Activated T-cell treated with anti-CD3 and anti-CD28 coated beads, Interleukin-2, amount 50 U/mL, for 4 hours (primary cell): ENCODE measurements at regions not wholly inside any gene's neighbourhood (a gene's known extent, or its start where the extent isn't known, plus 50 kb on each side); places are given as distances from the start of the nearest gene placed in this dataset.

Source experiments
- ATAC-seq, 2 donors: fragments of 200-7000 bp; cut with Tn5 transposase; one replicate each; pipeline ENCODE4 v1.10.0; 2021
- DNase-seq: peaks from one replicate; pipeline ENCODE4 v3.0.0-alpha.2; 2020
- H3K27me3 Mint-ChIP-seq: one replicate; pipeline ENCODE4 v1.8.0; 2021; ENCODE audit warnings: low read depth, mixed read lengths
- H3K36me3 Mint-ChIP-seq: one replicate; pipeline ENCODE4 v1.8.0; 2022; ENCODE audit warnings: mixed read lengths; ENCODE audit not compliant: insufficient read depth
- H3K4me1 Mint-ChIP-seq: one replicate; pipeline ENCODE4 v1.8.0; 2021; ENCODE audit warnings: low read depth, mixed read lengths
- H3K4me3 Mint-ChIP-seq: one replicate; pipeline ENCODE4 v1.8.0; 2021; ENCODE audit warnings: mild to moderate bottlenecking, moderate library complexity, mixed read lengths
- H3K9me3 Mint-ChIP-seq: one replicate; pipeline ENCODE4 v1.8.0; 2021; ENCODE audit warnings: mixed read lengths

DNA sequence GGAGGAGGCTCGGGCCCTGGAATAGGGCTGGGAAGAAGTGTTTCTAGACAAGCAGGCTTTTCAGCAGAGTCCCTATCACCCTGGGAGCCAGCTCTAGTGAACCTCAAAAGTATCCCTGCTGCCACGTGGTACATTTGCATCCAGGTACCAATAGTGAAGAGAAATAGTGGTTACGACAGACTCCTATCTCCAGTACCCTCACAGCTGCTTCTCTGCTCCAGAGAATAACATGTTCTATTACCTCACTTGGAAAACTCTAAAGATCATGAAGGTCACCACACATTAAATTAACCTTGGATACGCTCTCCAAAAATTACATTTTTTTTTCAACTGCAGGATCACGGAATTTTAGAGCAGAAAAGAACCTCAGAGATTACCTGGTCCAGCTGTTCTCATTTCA is 230.4 kb upstream of the PLD5 start:
- DNase-seq (no peak), ATAC-seq (no peak)
- H3K9me3 Mint-ChIP-seq = no peaks in the 10 kb centered on the region
- H3K27me3 Mint-ChIP-seq = no peaks in the 10 kb centered on the region
- no peak overlapping the region for H3K4me3 Mint-ChIP-seq
- no peaks in the 10 kb centered on the region for H3K4me1 Mint-ChIP-seq
- H3K36me3 Mint-ChIP-seq = no peaks in the 10 kb centered on the region

DNA sequence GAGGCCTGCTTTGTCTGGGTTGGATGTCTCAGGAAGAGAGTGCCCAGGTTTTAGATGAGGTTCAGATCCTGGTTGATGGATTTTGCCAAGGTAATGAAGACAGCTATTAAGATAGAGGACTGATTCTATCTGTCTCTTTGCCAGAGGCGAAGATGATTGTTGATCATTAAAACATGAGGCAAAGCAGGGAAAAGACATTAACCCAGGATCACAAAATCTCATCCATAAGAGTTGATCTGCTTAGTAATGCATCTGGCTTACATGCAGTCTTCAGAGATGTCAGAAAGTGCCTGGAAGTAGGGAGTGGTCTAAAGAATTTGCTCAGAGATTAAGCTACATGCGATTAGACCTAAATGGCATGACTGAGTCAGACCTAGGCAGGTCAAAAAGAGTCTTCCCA is 229.6 kb upstream of the PLD5 start:
- no peak for ATAC-seq
- Mint-ChIP-seq H3K9me3 (no peaks in the 10 kb centered on the region), H3K27me3 (no peaks in the 10 kb centered on the region), H3K4me3 (no peak overlapping the region), H3K4me1 (no peaks in the 10 kb centered on the region), H3K36me3 (no peaks in the 10 kb centered on the region)
- no peak for DNase-seq

DNA sequence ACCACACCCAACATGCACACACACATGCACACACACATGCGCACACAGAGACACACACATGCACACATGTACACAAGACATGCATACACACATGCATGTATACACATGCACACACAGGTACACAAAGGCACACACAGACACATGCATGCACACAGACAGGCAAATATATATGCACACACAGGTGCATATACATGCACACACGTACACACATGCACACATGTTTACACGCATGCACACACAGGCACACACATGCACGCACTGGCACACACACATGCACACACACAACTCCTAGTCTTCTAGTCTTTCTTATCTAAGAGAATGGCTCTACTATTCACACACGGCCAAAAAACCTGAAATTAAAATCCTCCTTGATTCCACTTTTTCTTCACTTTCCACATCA is 222.7 kb upstream of the PLD5 start:
- no peak for DNase-seq
- no peaks in the 10 kb centered on the region for H3K36me3 Mint-ChIP-seq
- ATAC-seq = no peak
- no peaks in the 10 kb centered on the region for H3K9me3 Mint-ChIP-seq
- no peaks in the 10 kb centered on the region for H3K4me1 Mint-ChIP-seq
- no peaks in the 10 kb centered on the region for H3K27me3 Mint-ChIP-seq
- no peak overlapping the region for H3K4me3 Mint-ChIP-seq

DNA sequence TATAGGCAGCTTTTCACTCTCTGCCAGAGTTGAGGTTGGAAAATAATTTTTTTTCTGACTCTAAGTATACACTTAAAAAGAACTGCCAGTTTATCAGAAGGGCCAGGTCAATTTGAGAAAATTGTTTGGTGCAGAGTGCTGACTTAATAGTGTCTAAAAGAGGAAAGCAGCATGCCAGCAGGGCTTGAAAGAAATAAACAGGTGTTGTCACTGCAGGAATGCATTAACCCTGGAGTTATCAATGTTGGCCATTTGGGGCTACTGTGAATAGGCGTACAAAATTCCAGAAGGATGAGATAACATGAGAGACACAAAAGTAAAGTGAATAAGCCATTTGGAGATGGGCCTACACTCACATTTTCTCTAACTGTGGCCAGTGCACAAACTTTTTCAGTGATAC is 220.6 kb upstream of the PLD5 start:
- Mint-ChIP-seq H3K4me1 (no peaks in the 10 kb centered on the region), H3K36me3 (no peaks in the 10 kb centered on the region), H3K9me3 (peaks cover 7% of the 10 kb centered on the region), H3K27me3 (no peaks in the 10 kb centered on the region), H3K4me3 (no peak overlapping the region)
- no peak for DNase-seq
- ATAC-seq = no peak

DNA sequence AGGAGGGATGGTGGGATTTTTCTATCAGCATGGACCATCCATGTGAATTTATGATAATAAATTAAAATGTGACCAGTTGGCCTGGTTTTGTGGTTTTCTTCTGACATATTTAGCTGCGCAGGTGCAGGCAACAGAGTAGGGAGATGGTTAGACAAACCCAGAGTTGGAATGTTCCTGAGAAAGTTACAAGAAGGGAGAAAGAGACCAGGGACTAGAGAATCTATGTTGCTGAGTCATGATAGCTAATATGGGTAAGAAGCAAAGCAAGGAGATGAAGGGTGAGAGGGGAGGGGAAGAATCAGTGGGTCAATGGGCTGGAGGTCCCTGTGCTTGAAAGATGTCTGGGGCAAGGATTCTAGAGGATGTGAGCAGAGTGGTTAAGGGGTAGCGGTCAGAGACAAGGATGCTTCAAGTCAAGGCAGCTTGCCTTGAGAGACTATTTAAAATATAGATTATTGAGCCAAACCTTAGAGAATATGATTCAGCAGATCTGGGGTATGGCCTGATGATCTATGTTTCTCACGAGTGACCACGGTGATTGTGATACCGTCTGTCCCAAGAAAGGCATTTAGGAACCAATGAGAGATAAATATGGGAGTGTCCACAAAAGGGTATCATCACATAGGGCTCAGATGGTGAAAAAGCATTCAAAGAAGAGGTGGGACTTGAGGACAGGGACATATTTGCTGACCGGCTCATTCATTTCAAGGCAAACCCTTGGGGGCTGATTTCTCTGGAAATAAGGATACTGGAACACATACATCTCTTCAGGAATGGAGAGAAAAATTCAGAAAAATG is 219.7 kb upstream of the PLD5 start:
- Mint-ChIP-seq H3K27me3 (no peaks in the 10 kb centered on the region), H3K9me3 (peaks cover 7% of the 10 kb centered on the region), H3K36me3 (no peaks in the 10 kb centered on the region), H3K4me3 (no peak overlapping the region), H3K4me1 (no peaks in the 10 kb centered on the region)
- ATAC-seq = no peak
- DNase-seq = no peak

DNA sequence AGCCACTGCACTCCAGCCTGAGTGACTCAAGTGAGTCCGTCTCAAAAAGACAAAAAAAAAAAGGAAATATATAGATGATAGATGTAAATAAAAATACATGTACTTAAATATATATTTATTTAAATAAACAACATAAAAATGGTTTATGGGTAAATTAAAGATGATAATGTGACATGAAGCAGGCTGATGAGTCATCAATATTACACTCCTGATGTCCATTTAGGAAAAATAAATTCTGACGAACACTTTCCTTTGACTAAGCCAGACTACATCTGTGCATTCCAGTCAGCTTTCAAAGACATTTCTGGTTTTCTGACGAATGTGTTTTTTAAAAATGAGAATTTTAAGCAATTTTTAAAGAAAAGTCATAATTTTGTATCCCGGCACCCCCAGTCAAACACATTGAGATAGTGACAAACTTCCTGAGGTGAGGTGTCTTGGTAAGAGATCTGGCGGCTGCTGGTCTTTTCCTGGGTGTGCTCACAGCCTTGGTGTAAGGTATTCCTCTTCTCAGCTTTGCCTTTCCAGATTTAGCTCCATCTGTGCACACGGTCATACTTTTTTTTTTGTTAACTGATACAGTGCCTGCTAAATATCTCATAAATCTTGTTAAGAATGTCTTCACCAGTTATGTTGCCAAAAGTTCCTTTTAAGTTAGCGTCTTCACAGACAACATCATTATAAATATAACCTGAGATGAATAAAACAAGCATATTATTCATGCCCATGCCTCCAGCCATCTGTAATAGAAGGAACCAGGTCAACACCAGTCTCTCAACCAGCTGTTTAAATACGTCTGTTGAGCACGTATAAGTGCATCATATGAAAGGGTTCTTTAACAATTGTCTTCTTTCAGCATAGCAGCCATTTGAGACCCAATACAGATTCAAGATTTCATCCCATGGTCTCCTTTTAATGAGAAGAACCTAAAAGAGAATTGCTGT is 214.5 kb upstream of the PLD5 start:
- H3K4me1 Mint-ChIP-seq = no peaks in the 10 kb centered on the region
- no peak for ATAC-seq
- no peaks in the 10 kb centered on the region for H3K27me3 Mint-ChIP-seq
- DNase-seq = no peak
- H3K9me3 Mint-ChIP-seq = peaks cover 7% of the 10 kb centered on the region
- H3K4me3 Mint-ChIP-seq = no peak overlapping the region
- no peaks in the 10 kb centered on the region for H3K36me3 Mint-ChIP-seq

DNA sequence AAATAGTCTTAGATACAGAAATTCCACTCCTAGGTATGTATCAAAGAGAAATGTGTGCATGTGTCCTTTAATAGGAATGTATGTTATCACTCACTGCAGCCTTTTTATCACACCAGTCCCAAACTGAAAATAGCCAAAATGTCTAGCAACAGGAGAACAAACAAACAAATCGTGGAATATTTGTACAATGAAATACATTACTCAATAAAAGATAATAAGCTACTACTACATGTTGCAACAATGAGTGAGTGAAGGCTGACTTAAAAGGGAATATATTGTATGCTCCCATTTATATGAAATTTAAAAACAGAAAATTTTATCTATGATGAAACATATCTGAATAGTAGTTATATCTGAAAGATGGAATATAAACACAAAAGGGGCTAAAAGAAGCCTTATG is 212.1 kb upstream of the PLD5 start:
- DNase-seq (no peak), ATAC-seq (no peak)
- H3K27me3 Mint-ChIP-seq = no peaks in the 10 kb centered on the region
- no peaks in the 10 kb centered on the region for H3K4me1 Mint-ChIP-seq
- H3K4me3 Mint-ChIP-seq = no peak overlapping the region
- H3K9me3 Mint-ChIP-seq = peaks cover 8% of the 10 kb centered on the region
- H3K36me3 Mint-ChIP-seq = no peaks in the 10 kb centered on the region

DNA sequence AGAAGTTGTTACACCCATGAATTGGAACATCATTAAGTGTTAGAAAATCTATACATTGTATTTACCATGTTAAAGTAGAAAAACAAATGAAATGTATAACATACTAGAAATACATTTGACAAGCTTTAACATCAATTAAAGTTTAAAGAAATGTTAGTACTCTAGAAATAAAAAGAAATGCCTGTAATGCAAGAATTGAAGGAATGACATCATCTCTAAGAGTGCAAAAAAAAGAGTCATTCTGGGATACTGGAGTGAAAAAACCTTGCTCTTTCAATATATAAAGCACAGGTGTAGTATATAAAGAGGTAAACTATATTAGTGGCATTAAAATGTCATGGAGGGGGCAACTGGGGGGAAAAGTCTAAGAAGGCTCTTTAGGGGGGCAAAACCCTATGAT is 210.8 kb upstream of the PLD5 start:
- H3K4me3 Mint-ChIP-seq = no peak overlapping the region
- peaks cover 4% of the 10 kb centered on the region for H3K27me3 Mint-ChIP-seq
- DNase-seq (no peak), ATAC-seq (no peak)
- no peaks in the 10 kb centered on the region for H3K36me3 Mint-ChIP-seq
- H3K9me3 Mint-ChIP-seq = peaks cover 4% of the 10 kb centered on the region
- no peaks in the 10 kb centered on the region for H3K4me1 Mint-ChIP-seq

DNA sequence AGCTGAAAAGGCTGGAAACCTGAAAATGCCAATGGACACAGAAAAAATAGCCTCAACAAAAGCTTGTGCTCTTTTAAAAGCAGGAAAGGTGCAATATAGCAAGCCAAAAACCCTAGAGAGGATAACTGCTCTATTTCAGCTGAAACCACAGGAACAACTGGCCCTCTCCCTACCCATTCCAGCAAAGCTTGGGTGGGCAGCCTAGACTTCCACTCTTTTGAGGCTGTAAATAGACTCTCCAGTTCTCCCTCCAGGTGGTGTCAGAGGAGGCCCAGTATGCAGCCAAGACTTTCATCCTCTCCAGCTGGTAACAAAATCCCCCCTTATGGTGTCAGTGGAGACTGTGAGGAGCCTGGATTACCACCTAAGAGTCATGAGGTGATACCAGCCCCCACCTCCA is 206.9 kb upstream of the PLD5 start:
- Mint-ChIP-seq H3K4me1 (no peaks in the 10 kb centered on the region), H3K9me3 (peaks cover 4% of the 10 kb centered on the region), H3K36me3 (no peaks in the 10 kb centered on the region), H3K27me3 (peaks cover 4% of the 10 kb centered on the region), H3K4me3 (no peak overlapping the region)
- ATAC-seq (no peak), DNase-seq (no peak)

DNA sequence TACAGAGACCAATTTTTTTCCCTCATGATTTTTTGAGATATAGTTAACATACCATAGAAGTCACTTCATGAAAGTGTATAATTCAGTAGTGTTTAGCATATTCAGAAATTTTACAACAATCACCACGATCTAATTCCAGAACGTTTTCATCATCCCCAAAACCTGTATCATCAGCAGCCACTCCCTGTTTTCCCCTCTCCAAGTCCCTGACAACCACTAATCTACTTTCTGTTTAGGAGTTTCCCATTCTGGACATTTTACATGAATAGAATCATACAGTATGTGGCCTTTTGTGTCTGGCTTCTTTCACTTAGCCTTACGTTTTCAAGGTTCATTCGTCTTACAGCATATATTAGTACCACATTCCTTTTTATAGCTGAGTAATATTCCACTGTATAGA is 204.2 kb upstream of the PLD5 start:
- Mint-ChIP-seq H3K36me3 (no peaks in the 10 kb centered on the region), H3K4me1 (no peaks in the 10 kb centered on the region), H3K9me3 (peaks cover 4% of the 10 kb centered on the region), H3K4me3 (no peak overlapping the region), H3K27me3 (peaks cover 4% of the 10 kb centered on the region)
- no peak for ATAC-seq
- DNase-seq = no peak

DNA sequence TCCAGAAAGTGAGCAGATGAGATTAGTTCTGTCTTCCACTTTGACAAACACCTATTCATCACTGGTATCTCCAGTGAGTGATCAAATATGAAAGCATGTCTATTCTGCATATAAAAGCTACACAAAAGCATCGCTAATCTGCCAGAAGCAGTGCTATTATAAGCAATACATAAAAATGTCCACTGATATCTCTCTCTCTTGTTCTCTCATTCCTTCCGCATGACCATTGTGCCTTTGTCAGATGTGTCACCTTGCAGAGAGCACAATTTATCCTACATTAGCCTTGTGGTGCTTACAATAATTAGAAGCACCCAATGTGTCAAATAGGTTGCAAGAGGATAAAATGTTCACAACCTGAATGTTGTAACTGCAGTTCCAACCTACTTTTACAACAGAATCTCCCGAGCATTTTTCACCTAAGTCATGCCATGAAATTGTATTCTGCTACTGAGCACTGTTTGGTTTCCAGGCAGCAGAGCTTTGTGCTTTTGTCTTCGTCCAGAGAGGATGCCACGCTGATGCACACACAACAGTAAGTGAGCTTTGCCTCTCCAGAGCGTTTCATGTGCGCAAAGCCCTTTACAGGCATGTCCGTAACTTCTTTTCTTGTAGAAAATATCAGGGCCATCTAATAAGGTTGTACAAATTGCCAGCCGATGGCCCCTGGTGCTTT is 198.7 kb upstream of the PLD5 start:
- Mint-ChIP-seq H3K4me1 (no peaks in the 10 kb centered on the region), H3K4me3 (no peak overlapping the region), H3K9me3 (peaks cover 5% of the 10 kb centered on the region), H3K36me3 (no peaks in the 10 kb centered on the region), H3K27me3 (no peaks in the 10 kb centered on the region)
- ATAC-seq = no peak
- DNase-seq = no peak

DNA sequence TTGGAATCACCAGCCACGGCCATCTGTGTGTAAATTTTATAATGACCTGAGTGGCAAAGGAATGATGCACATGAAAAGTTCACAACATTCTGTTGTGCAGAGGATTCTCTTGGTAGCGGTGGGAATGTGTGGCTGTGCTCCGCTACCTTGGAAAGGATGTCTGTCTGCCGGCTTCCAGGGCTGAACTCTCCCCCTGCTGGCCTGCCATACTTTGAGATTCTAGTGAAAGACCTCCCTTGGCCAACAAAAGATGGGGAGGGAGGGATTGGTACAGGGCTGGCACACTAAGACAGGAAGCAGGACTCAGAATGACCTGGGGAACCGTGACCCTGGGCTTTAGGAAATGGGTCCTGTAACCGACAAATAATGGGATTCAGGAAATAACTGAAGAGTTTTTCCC is 194.5 kb upstream of the PLD5 start:
- Mint-ChIP-seq H3K27me3 (peaks cover 3% of the 10 kb centered on the region), H3K9me3 (peaks cover 5% of the 10 kb centered on the region), H3K4me3 (no peak overlapping the region), H3K36me3 (no peaks in the 10 kb centered on the region), H3K4me1 (no peaks in the 10 kb centered on the region)
- DNase-seq (no peak), ATAC-seq (no peak)

DNA sequence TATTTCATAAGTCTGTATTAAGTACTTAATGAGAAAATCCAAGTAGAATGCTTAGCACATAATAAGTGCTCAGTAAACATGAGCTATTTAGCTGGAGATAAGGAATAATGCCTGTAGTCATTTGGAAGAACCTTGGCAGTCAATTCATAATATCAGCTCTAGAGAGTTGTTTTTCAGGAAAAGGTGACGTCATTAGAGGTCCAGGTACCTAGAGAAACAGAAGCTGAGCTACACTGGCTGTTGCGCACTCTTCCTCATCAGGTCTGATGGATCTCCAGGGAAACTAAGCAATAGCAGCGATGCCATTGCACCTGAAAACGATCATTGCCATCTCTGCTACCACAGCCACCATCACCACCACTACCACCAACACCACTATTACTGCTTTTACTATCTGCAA is 187.8 kb upstream of the PLD5 start:
- H3K9me3 Mint-ChIP-seq = no peaks in the 10 kb centered on the region
- no peak overlapping the region for H3K4me3 Mint-ChIP-seq

DNA sequence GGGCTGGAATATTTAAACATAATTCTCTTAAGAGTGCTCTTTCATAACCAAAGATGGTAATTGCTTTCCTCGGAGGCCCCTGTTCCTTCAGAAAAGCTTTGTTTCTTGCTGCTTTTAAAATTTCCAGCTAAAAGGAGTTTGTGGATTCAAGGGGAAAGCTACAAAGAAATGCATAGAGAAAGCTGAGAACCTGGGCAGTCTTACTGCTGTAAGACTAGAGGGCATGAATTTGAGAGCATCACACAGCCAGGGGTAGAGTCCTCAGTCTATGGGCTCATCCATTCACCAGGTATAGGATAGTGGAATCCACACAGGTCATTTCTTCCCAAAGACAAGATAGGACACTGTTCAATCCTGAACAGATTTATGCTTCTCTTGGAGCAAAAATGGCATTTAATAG is 186.3 kb upstream of the PLD5 start:
- H3K4me1 Mint-ChIP-seq = no peaks in the 10 kb centered on the region
- H3K27me3 Mint-ChIP-seq = peaks cover 3% of the 10 kb centered on the region
- DNase-seq = no peak
- no peak for ATAC-seq
- no peaks in the 10 kb centered on the region for H3K9me3 Mint-ChIP-seq
- no peaks in the 10 kb centered on the region for H3K36me3 Mint-ChIP-seq
- H3K4me3 Mint-ChIP-seq = no peak overlapping the region

More for the DNA sequence above, 187.8 kb upstream of the PLD5 start:
- Mint-ChIP-seq H3K27me3 (peaks cover 3% of the 10 kb centered on the region), H3K4me1 (no peaks in the 10 kb centered on the region), H3K36me3 (no peaks in the 10 kb centered on the region)
- ATAC-seq (no peak), DNase-seq (no peak)
